H1 (cell line): ENCODE measurements at regions not wholly inside any gene's neighbourhood (a gene's known extent, or its start where the extent isn't known, plus 50 kb on each side); places are given as distances from the start of the nearest gene placed in this dataset.

Experiments used
- EZH2 ChIP-seq: fragments of 200-600 bp; sonication (generic); IDR thresholded peaks from 2 replicates; pipeline ENCODE4 v1.7.1; 2012; ENCODE audit warnings: low read depth, mild to moderate bottlenecking, moderate library complexity, low read length, inconsistent platforms; ENCODE audit not compliant: severe bottlenecking
- NANOG ChIP-seq: IDR thresholded peaks from 2 replicates; pipeline ENCODE4 v1.6.1; 2011; ENCODE audit warnings: low read length, low read depth, mild to moderate bottlenecking, inconsistent platforms; ENCODE audit not compliant: insufficient read depth, poor library complexity, severe bottlenecking
- POU5F1 ChIP-seq: IDR thresholded peaks from 2 replicates; pipeline ENCODE4 v1.6.1; 2011; ENCODE audit warnings: low read depth, mild to moderate bottlenecking, low read length, moderate library complexity

GRCh38 chr7:25861164-25861496, 290.9 kb upstream of the NFE2L3 start (continued):
- no peak for TF ChIP-seq NANOG
- no peak for TF ChIP-seq POU5F1
- TF ChIP-seq EZH2, result no peak
